Nephron progenitor cell (in vitro differentiated cells): ENCODE measurements at regions not wholly inside any gene's neighbourhood (a gene's known extent, or its start where the extent isn't known, plus 50 kb on each side); places are given as distances from the start of the nearest gene placed in this dataset.

ENCODE experiments used
- DNase-seq: peaks from one replicate; pipeline ENCODE4 v3.0.0; 2021
- H3K27ac Mint-ChIP-seq: 2 replicates; pipeline ENCODE4 v1.8.0; 2021; ENCODE audit warnings: mild to moderate bottlenecking, moderate library complexity, mixed read lengths
- H3K27me3 Mint-ChIP-seq: 2 replicates; pipeline ENCODE4 v1.8.0; 2021; ENCODE audit warnings: mild to moderate bottlenecking, low read depth, mixed read lengths; ENCODE audit not compliant: poor library complexity
- H3K36me3 Mint-ChIP-seq: 2 replicates; pipeline ENCODE4 v1.8.0; 2021; ENCODE audit warnings: low read depth, mixed read lengths
- H3K4me1 Mint-ChIP-seq: 2 replicates; pipeline ENCODE4 v1.8.0; 2021; ENCODE audit warnings: mixed read lengths
- H3K4me3 Mint-ChIP-seq: 2 replicates; pipeline ENCODE4 v1.8.0; 2021; ENCODE audit warnings: mild to moderate bottlenecking, moderate library complexity, mixed read lengths
- H3K9me3 Mint-ChIP-seq: 2 replicates; pipeline ENCODE4 v1.8.0; 2021; ENCODE audit warnings: mild to moderate bottlenecking, moderate library complexity, mixed read lengths
- TF ChIP-seq, protein P1 (sequence below): fragments of 200-600 bp; sonication (generic); IDR thresholded peaks from 2 replicates; pipeline ENCODE4 v1.5.0; 2021; ENCODE audit warnings: antibody characterized with exemption

GRCh38 chr1:223486932-223487886 lies 94.0 kb downstream of the CCDC185 start:
- no peak overlapping the region for H3K27ac Mint-ChIP-seq
- no peaks in the 10 kb centered on the region for H3K9me3 Mint-ChIP-seq
- H3K27me3 Mint-ChIP-seq, result peaks cover 9% of the 10 kb centered on the region
- no peak overlapping the region for H3K4me3 Mint-ChIP-seq
- H3K4me1 Mint-ChIP-seq, result peaks cover 37% of the 10 kb centered on the region
- no peak for DNase-seq
- no peaks in the 10 kb centered on the region for H3K36me3 Mint-ChIP-seq
- TF ChIP-seq, protein P1, sequence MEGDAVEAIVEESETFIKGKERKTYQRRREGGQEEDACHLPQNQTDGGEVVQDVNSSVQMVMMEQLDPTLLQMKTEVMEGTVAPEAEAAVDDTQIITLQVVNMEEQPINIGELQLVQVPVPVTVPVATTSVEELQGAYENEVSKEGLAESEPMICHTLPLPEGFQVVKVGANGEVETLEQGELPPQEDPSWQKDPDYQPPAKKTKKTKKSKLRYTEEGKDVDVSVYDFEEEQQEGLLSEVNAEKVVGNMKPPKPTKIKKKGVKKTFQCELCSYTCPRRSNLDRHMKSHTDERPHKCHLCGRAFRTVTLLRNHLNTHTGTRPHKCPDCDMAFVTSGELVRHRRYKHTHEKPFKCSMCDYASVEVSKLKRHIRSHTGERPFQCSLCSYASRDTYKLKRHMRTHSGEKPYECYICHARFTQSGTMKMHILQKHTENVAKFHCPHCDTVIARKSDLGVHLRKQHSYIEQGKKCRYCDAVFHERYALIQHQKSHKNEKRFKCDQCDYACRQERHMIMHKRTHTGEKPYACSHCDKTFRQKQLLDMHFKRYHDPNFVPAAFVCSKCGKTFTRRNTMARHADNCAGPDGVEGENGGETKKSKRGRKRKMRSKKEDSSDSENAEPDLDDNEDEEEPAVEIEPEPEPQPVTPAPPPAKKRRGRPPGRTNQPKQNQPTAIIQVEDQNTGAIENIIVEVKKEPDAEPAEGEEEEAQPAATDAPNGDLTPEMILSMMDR, result no peak

- Mint-ChIP-seq H3K27me3 (peaks cover 9% of the 10 kb centered on the region), H3K4me3 (no peak overlapping the region), H3K36me3 (no peaks in the 10 kb centered on the region), H3K4me1 (peaks cover 34% of the 10 kb centered on the region), H3K27ac (no peak overlapping the region), H3K9me3 (no peaks in the 10 kb centered on the region)
- TF ChIP-seq, protein P1, result no peak
- DNase-seq, result no peak
Measured at GRCh38 chr1:223487887-223488259, 94.7 kb downstream of the CCDC185 start.

GRCh38 chr1:223489439-223489838 lies 96.2 kb downstream of the CCDC185 start:
- Mint-ChIP-seq H3K27me3 (peaks cover 9% of the 10 kb centered on the region), H3K9me3 (no peaks in the 10 kb centered on the region), H3K4me3 (no peak overlapping the region), H3K4me1 (peaks cover 24% of the 10 kb centered on the region), H3K36me3 (no peaks in the 10 kb centered on the region), H3K27ac (no peak overlapping the region)
- DNase-seq, result no peak
- TF ChIP-seq, protein P1, result no peak

DNA sequence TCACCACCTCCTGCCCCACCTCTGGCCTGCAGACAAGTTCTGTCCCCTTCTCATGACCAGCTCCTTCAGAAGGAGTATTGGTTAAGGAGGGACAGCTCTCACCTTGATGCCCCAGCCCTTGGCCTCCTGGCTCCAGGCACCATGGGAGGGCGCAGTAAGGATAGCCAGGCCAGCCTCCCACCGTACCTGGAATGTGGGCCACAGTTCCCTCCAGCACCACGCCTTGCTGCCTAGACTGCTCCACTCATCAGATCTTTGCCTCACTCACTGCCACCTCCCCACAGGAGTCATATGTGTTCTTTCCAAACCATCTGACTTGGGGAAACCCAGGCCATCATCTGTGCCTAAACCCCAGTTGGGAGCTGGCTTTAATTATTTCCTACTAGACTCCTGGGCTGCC lies 97.0 kb downstream of the CCDC185 start:
- Mint-ChIP-seq H3K4me3 (no peak overlapping the region), H3K4me1 (peaks cover 29% of the 10 kb centered on the region), H3K9me3 (no peaks in the 10 kb centered on the region), H3K27ac (no peak overlapping the region), H3K36me3 (no peaks in the 10 kb centered on the region), H3K27me3 (peaks cover 5% of the 10 kb centered on the region)
- no peak for DNase-seq
- TF ChIP-seq, protein P1, result no peak
